Forelimb muscle (tissue), 1 donor: ENCODE measurements at regions not wholly inside any gene's neighbourhood (a gene's known extent, or its start where the extent isn't known, plus 50 kb on each side); places are given as distances from the start of the nearest gene placed in this dataset.

Source experiments
- DNase-seq: peaks from one replicate; pipeline ENCODE4 v3.0.0-alpha.2; 2013; ENCODE audit warnings: low read depth

DNA sequence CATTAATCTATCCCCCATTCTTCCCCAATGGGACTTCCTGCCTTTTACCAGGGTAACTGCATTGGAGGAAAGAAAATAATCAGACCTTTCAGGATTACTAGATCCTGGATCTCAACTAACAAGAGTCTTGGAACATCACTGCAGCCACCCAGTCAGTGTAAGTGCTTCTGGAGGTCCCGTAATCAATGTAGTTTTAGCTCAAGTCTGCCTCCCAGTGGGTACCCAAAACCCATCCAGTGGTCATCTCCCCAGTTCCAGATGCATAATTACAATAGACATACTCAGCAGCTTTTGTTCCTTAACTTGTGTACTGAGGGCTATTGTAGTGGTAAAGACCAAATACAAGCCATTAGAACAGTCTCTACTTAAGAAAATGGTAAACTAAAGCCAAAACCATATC, 319.1 kb downstream of the GPATCH2 start:
- no peak for DNase-seq

GRCh38 chr1:217311269-217311668, 319.6 kb downstream of the GPATCH2 start:
- no peak for DNase-seq

DNA sequence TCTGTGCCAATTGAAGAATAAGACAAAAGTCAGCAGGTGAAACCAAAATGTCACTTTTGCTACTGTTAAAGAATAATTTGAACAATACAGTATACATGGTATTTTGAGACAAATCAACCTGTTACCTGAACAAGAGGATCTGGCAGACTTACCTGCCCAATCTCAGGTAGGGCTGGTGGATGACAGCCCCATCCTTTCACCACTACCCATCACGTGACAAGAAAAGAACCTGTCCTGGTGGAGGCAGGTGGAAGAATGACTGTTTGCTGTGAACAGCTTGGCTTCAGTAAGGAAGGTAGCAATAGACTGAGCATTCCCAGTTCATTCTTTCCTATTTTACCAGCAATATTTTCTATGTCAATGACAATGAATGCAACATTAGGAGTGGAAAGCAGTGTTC, 349.6 kb downstream of the GPATCH2 start:
- DNase-seq = no peak

DNA sequence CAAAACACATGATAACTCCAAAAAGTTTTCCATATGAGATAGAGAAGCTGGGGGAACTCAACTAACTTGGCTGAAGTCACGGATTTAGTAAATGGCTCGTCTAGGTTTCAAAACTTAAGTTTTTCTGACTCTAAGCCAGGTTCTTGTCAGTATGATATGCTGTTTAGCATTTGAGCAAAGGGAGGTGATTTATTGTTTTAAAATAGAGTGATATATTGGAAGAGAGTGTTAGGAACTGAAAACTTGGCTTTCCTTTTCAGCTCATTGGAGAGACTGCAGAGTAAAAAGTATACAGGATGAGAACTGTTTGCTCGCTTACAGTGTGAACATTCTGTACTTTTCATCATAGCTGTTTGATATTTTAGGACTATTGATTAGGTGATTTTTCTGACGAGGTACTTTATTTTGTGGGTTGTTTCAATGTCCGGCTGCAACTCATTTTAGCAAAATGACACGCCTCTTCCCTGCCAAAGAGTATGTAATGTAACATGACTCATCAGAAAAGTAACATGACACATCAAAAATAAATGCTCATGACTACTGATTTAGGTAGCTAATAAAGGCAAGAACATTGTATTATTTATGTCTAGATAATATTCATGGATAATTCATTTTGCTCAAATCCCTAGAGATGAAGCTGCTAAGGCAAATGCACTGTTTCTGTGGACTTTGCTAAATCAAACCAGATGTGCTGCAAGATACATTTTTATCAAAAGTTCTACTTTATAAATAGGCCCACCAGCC, 355.1 kb downstream of the GPATCH2 start:
- peak; percentile 20 for DNase-seq

- no peak for DNase-seq
Measured at GRCh38 chr1:217274927-217275654, 355.8 kb downstream of the GPATCH2 start.

DNA sequence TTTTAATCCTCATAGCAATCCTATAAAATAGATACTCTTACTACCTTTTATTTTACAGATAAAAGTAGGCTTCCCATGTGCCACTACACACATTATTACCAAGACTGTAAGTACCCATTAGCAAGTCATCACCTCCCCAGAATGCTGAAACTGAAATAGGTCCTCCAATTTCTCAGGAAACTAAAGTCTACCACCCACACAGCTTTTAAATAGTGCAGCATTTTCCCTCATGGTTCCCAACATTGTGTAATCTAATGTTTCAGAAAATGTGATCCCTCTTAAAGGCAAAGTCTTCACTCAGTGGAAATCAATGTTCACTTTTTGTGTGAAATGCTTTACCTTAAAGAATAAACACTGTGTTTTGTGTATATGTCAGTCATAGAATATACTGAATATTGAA, 356.5 kb downstream of the GPATCH2 start:
- no peak for DNase-seq

GRCh38 chr1:217273866-217274265, 357.0 kb downstream of the GPATCH2 start:
- DNase-seq = no peak

GRCh38 chr1:217272385-217272784, 358.5 kb downstream of the GPATCH2 start:
- no peak for DNase-seq

GRCh38 chr1:217270101-217270500, 360.8 kb downstream of the GPATCH2 start:
- no peak for DNase-seq

- no peak for DNase-seq
Measured at GRCh38 chr1:217268058-217268457, 362.8 kb downstream of the GPATCH2 start.

DNA sequence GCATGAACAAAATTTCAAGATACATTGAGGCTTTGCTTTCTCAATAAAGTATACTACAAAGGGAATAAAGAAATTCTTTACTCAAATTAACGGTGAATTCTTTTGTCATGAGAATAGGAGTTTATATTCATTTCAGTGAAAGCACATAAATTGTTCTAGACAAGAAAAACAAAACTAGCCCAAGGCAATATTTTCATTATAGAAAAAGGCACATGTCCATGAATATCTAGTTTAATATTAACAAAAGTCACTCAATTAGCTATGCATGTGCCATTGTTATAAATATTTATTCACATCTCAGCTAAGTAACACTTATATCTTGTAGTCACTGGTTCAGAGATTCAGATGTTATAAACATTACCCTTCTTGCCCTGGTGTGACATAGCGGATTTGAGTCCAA, 369.3 kb downstream of the GPATCH2 start:
- DNase-seq = no peak

- no peak for DNase-seq
Measured at GRCh38 chr1:217260676-217261075, 370.2 kb downstream of the GPATCH2 start.

- DNase-seq = no peak
Measured at GRCh38 chr1:217253985-217254384, 376.9 kb downstream of the GPATCH2 start.

- DNase-seq = no peak
Measured at GRCh38 chr1:217253351-217253750, 377.5 kb downstream of the GPATCH2 start.

DNA sequence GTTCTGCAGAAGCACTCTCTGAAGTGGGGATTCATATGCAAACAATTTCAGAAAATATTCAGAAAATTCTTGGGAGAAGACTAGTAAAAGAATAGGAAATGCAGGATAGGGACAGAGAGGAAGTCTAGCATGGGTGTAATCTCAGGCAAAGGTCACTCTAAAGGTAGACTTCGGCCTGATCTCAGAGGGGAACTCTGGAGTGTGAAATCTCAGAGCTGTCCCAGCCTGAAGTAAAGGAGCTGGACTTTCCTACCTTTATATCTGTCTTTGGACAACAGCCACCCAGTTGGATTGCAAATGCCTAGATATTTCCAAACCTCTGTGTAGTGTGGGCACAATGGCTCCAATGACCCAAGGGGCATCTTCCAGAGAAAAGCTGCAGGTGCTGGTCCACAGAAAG, 379.8 kb downstream of the GPATCH2 start:
- no peak for DNase-seq

DNA sequence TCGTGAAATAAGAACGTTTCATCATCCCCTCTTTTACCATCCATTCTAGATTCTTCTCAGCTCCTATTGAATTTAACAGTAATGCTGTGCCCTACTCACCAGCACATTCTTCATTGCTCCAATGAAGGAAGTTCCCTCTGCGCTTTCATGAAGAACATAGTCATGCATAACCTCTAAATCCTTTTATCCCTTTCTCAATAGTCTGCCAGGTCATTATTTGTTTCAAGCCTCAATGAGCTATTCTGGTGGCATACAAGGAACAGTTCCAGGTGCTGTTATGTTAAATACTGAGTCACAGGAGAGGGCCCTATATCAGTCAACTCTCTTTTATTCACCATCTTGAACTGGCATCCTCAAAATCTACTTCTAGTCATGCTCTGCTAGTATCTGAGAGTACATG, 381.0 kb downstream of the GPATCH2 start:
- no peak for DNase-seq

DNA sequence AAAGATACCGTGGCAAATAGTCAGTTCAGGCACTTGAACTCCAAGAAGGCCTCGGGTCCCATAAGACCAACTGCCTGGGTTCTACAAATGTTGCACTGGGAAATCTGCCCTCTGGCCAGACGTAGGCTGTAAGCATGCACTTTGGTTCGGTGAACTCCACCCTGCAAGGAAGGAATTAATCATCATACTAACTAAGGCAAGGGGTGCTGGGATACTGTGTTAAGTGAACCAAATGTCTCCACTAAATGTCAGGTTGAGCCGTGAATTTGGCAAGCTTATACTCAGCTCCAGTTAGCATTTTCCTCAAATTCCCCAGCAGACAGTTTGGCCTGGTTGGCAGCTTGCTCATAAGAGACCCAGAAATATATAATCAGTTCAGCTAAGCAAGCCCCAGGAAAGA, 385.9 kb downstream of the GPATCH2 start:
- DNase-seq = no peak

DNA sequence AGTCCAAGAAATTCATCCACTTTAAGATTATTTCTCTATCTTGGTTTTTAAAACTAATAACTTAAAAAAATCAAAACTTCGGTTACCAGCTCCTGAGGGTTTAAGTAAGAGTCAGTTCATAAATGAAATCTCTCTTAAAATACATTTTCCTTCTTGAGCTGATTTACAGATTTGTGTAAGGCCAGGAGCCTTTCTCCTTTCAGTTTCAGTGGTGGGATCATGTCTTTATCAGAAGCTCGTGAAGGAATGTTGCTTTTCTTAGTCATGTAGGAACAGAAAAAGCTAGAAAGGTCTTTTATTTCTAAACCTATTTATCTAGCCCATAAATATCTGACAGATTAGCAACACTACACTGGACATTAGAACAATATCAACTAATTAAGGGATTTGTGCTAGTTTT, 390.2 kb downstream of the GPATCH2 start:
- no peak for DNase-seq

- DNase-seq = no peak
Measured at GRCh38 chr1:217238945-217239344, 391.9 kb downstream of the GPATCH2 start.

DNA sequence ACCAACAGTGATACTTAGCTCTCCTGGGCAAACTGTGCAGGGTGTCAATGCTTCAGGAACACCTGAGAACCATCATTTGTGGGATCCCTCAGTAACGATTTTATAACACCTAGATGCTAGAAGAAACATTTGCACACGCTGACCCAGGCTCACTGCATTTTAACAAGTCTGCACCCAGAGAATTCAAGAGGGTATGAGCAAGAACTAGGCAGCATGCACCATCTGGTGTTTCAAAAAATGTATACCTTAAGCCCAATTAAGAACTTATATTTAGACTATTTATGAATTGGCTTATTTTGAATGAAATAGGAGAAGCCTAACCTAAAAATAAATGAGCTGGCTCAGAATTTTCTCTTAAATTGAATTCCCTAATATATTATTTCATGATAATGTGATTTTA, 400.5 kb downstream of the GPATCH2 start:
- no peak for DNase-seq

GRCh38 chr1:217228689-217229088, 402.2 kb downstream of the GPATCH2 start:
- DNase-seq = no peak

GRCh38 chr1:217224201-217224600, 406.7 kb downstream of the GPATCH2 start:
- DNase-seq = no peak

DNA sequence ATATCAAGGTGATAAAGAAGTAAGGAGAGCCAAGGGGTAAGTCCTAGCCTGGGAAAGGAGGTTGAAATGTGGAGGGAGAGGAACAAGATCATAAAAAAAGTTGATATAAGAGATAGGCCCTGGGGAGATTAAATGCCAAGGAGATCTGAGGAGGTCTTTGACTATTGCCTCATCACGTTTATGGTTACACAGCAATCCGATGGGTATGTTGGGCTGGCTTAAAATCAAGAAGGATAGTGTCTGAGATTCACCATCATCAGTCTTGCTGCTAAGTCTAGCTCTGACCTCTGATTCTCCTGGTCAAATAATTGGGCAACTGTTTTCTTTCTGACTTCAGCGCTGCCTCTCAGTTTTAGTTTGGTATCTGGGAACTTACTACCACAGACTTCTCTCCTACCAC, 416.3 kb downstream of the GPATCH2 start:
- no peak for DNase-seq
